ENCODE measurements at regions not wholly inside any gene's neighbourhood (a gene's known extent, or its start where the extent isn't known, plus 50 kb on each side); places are given as distances from the start of the nearest gene placed in this dataset.
"Not testable (repeated sequence)": the region's sequence is repeated elsewhere in the genome, so short reads cannot be mapped to it uniquely, and the experiment has no call there.

GRCh38 chr2:192953116-192953515 lies 758.4 kb upstream of the TMEFF2 start:
- DNase-seq (ENCODE audit: low read depth) = no peak

- no peak for DNase-seq (ENCODE audit: low read depth)
Observed at GRCh38 chr2:192952245-192952644, 757.5 kb upstream of the TMEFF2 start.

GRCh38 chr2:192948316-192948715 lies 753.6 kb upstream of the TMEFF2 start:
- DNase-seq (ENCODE audit: low read depth) = no peak

- DNase-seq (ENCODE audit: low read depth) = no peak
Observed at GRCh38 chr2:192947352-192947751, 752.6 kb upstream of the TMEFF2 start.

GRCh38 chr2:192940767-192941166 lies 746.0 kb upstream of the TMEFF2 start:
- DNase-seq (ENCODE audit: low read depth) = no peak

- no peak for DNase-seq (ENCODE audit: low read depth)
Observed at GRCh38 chr2:192932376-192932775, 737.6 kb upstream of the TMEFF2 start.

- not testable (repeated sequence) for DNase-seq (ENCODE audit: low read depth)
Observed at GRCh38 chr2:192921631-192922030, 726.9 kb upstream of the TMEFF2 start.

GRCh38 chr2:192901446-192901845 lies 706.7 kb upstream of the TMEFF2 start:
- no peak for DNase-seq (ENCODE audit: low read depth)

- DNase-seq (ENCODE audit: low read depth) = no peak
Observed at GRCh38 chr2:192899466-192899865, 704.7 kb upstream of the TMEFF2 start.

- DNase-seq (ENCODE audit: low read depth) = not testable (repeated sequence)
Observed at GRCh38 chr2:192893976-192894375, 699.2 kb upstream of the TMEFF2 start.

GRCh38 chr2:192888109-192888508 lies 693.4 kb upstream of the TMEFF2 start:
- no peak for DNase-seq (ENCODE audit: low read depth)

- DNase-seq (ENCODE audit: low read depth) = no peak
Observed at GRCh38 chr2:192887337-192887736, 692.6 kb upstream of the TMEFF2 start.

GRCh38 chr2:192886636-192887035 lies 691.9 kb upstream of the TMEFF2 start:
- no peak for DNase-seq (ENCODE audit: low read depth)

- DNase-seq (ENCODE audit: low read depth) = no peak
Observed at GRCh38 chr2:192885569-192886160, 690.9 kb upstream of the TMEFF2 start.

- no peak for DNase-seq (ENCODE audit: low read depth)
Observed at GRCh38 chr2:192877159-192877558, 682.4 kb upstream of the TMEFF2 start.

GRCh38 chr2:192876698-192877097 lies 682.0 kb upstream of the TMEFF2 start:
- no peak for DNase-seq (ENCODE audit: low read depth)

- DNase-seq (ENCODE audit: low read depth) = no peak
Observed at GRCh38 chr2:192854706-192855105, 660.0 kb upstream of the TMEFF2 start.

- DNase-seq (ENCODE audit: low read depth) = no peak
Observed at GRCh38 chr2:192854031-192854430, 659.3 kb upstream of the TMEFF2 start.

GRCh38 chr2:192828947-192829346 lies 634.2 kb upstream of the TMEFF2 start:
- DNase-seq (ENCODE audit: low read depth) = no peak

- no peak for DNase-seq (ENCODE audit: low read depth)
Observed at GRCh38 chr2:192828175-192828574, 633.4 kb upstream of the TMEFF2 start.

GRCh38 chr2:192827735-192828134 lies 633.0 kb upstream of the TMEFF2 start:
- DNase-seq (ENCODE audit: low read depth) = no peak

GRCh38 chr2:192814376-192814775 lies 619.6 kb upstream of the TMEFF2 start:
- no peak for DNase-seq (ENCODE audit: low read depth)

GRCh38 chr2:192813341-192813740 lies 618.6 kb upstream of the TMEFF2 start:
- DNase-seq (ENCODE audit: low read depth) = no peak

GRCh38 chr2:192809173-192809572 lies 614.4 kb upstream of the TMEFF2 start:
- DNase-seq (ENCODE audit: low read depth) = no peak

GRCh38 chr2:192783643-192784042 lies 588.9 kb upstream of the TMEFF2 start:
- DNase-seq (ENCODE audit: low read depth) = no peak

Data from stimulated activated CD8-positive, alpha-beta memory T cell treated with anti-CD3 and anti-CD28 coated beads, Interleukin-4, amount 100 ng/mL, for 24 hours (primary cell).